Smooth muscle cell (in vitro differentiated cells): ENCODE measurements at regions not wholly inside any gene's neighbourhood (a gene's known extent, or its start where the extent isn't known, plus 50 kb on each side); places are given as distances from the start of the nearest gene placed in this dataset.

ENCODE experiments used
- DNase-seq: peaks from one replicate; lab custom pipeline; 2025; ENCODE audit not compliant: unreplicated experiment; lab: John Stamatoyannopoulos, UW
- H2AFZ ChIP-seq: fragments of 200-600 bp; sonication (generic); 2 replicates; pipeline ENCODE4 v1.6.0; 2016; ENCODE audit warnings: antibody characterized with exemption, low read depth, mild to moderate bottlenecking
- H3F3A ChIP-seq: fragments of 200-600 bp; sonication (generic); 2 replicates; pipeline ENCODE4 v1.6.0; 2017; ENCODE audit warnings: antibody characterized with exemption, low read depth
- H3K27ac ChIP-seq: fragments of 200-600 bp; sonication (generic); 2 replicates; pipeline ENCODE4 v1.5.1; 2016; ENCODE audit warnings: low read depth, mild to moderate bottlenecking
- H3K27me3 ChIP-seq: fragments of 200-600 bp; sonication (generic); 2 replicates; pipeline ENCODE4 v1.6.1; 2016; ENCODE audit warnings: low read depth, mild to moderate bottlenecking
- H3K36me3 ChIP-seq: fragments of 200-600 bp; sonication (generic); 2 replicates; pipeline ENCODE4 v1.5.1; 2016; ENCODE audit warnings: low read depth
- H3K4me1 ChIP-seq: fragments of 200-600 bp; sonication (generic); 2 replicates; pipeline ENCODE4 v1.5.1; 2016; ENCODE audit warnings: low read depth
- H3K4me2 ChIP-seq: fragments of 200-600 bp; sonication (generic); 2 replicates; pipeline ENCODE4 v1.6.0; 2016; ENCODE audit warnings: mild to moderate bottlenecking
- H3K4me3 ChIP-seq: fragments of 200-600 bp; sonication (generic); 2 replicates; pipeline ENCODE4 v1.5.1; 2016; ENCODE audit warnings: mild to moderate bottlenecking
- H3K79me2 ChIP-seq: fragments of 200-600 bp; sonication (generic); 2 replicates; pipeline ENCODE4 v1.6.0; 2016; ENCODE audit warnings: low read depth, mild to moderate bottlenecking
- H3K9ac ChIP-seq: fragments of 200-600 bp; sonication (generic); 2 replicates; pipeline ENCODE4 v1.6.0; 2016; ENCODE audit warnings: low read depth
- H3K9me3 ChIP-seq: fragments of 200-600 bp; sonication (generic); replicated peaks from 2 replicates; pipeline ENCODE4 v1.5.1; 2016; ENCODE audit warnings: low read depth
- H4K20me1 ChIP-seq: fragments of 200-600 bp; sonication (generic); 2 replicates; pipeline ENCODE4 v1.6.0; 2016; ENCODE audit warnings: low read depth
- CTCF ChIP-seq: fragments of 200-600 bp; sonication (generic); IDR thresholded peaks from 2 replicates; pipeline ENCODE4 v1.5.1; 2017; ENCODE audit warnings: borderline replicate concordance, mild to moderate bottlenecking, antibody characterized with exemption; ENCODE audit not compliant: insufficient read depth, poor library complexity, severe bottlenecking
- WGBS: methylation state at CpG from one replicate; pipeline ENCODE4 v1.1.7; 2016; ENCODE audit warnings: low lambda C conversion rate; 5-methylcytosine and 5-hydroxymethylcytosine counted together

DNA sequence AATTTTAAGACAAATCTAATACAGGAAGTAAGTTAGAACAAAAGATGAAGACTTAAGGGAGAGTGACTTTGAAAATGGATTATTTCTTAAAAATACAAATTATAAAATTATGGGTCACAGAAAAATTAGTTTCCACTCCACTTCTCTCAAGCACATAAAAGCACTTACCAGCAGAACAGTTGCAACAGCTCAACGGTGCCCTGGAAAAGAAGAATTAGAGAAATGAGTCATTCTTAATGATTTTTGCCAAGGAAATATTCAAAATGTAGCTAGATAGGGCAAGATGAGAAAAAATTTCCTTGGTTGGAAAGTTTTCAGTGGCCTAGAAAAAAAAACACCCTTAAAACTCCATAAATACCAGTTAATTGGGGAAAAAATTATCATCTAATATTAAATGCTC lies 2185.6 kb upstream of the CELF4 start:
- no peak overlapping the region for H3K4me3 ChIP-seq
- no peak overlapping the region for H3K9ac ChIP-seq
- 39% methylated on average over 1 of the region's 1 CpG for WGBS
- H3K36me3 ChIP-seq = no peaks in the 10 kb centered on the region
- no peak overlapping the region for H2AFZ ChIP-seq
- H3K9me3 ChIP-seq = no peaks in the 10 kb centered on the region
- no peaks in the 10 kb centered on the region for H3K4me1 ChIP-seq
- H3F3A ChIP-seq = no peaks in the 10 kb centered on the region
- H3K79me2 ChIP-seq = no peaks in the 10 kb centered on the region
- no peak overlapping the region for H3K4me2 ChIP-seq
- no peaks in the 10 kb centered on the region for H4K20me1 ChIP-seq
- no peak for TF ChIP-seq CTCF
- no peak for DNase-seq
- no peak overlapping the region for H3K27ac ChIP-seq
- no peaks in the 10 kb centered on the region for H3K27me3 ChIP-seq

DNA sequence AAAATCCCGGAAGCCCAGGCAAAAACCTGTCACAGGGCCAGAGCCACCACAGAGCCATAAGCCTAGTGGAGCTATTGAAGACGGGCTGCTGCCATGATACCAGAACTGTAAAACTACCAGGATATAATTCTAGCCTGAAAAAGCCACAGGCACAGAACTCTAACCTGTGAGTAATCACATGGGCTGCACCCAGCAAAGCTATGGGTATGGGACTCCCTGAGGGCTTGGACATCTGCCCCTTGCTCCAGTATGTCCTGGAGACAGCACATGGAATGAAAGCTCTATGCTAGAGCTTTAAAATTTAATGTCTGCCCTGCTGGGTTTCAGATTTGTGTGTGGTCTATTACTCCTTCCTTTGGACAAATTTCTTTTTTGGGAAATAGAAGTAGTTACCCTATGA lies 2183.6 kb upstream of the CELF4 start:
- H3K4me1 ChIP-seq = no peaks in the 10 kb centered on the region
- H3K79me2 ChIP-seq = no peaks in the 10 kb centered on the region
- no peak overlapping the region for H3K4me2 ChIP-seq
- no peaks in the 10 kb centered on the region for H4K20me1 ChIP-seq
- no peak overlapping the region for H3K27ac ChIP-seq
- H3K27me3 ChIP-seq = no peaks in the 10 kb centered on the region
- no peak for DNase-seq
- no peak overlapping the region for H3K4me3 ChIP-seq
- no peaks in the 10 kb centered on the region for H3K9me3 ChIP-seq
- H3F3A ChIP-seq = no peaks in the 10 kb centered on the region
- no peak for TF ChIP-seq CTCF
- no peak overlapping the region for H3K9ac ChIP-seq
- 92% methylated on average over 2 of the region's 2 CpGs for WGBS
- no peak overlapping the region for H2AFZ ChIP-seq
- no peaks in the 10 kb centered on the region for H3K36me3 ChIP-seq

- Histone ChIP-seq H3K4me3 (no peak overlapping the region), H3K4me2 (no peak overlapping the region), H3K4me1 (no peaks in the 10 kb centered on the region), H3K9ac (no peak overlapping the region), H3K27ac (no peak overlapping the region), H2AFZ (no peak overlapping the region), H3K9me3 (no peaks in the 10 kb centered on the region), H3K36me3 (no peaks in the 10 kb centered on the region), H4K20me1 (no peaks in the 10 kb centered on the region), H3F3A (no peaks in the 10 kb centered on the region), H3K27me3 (no peaks in the 10 kb centered on the region), H3K79me2 (no peaks in the 10 kb centered on the region)
- DNase-seq = no peak
- 90% methylated on average over 2 of the region's 2 CpGs for WGBS
- TF ChIP-seq CTCF = no peak
Observed at GRCh38 chr18:39748727-39749126, 2183.1 kb upstream of the CELF4 start.

- Histone ChIP-seq H3K36me3 (no peaks in the 10 kb centered on the region), H3K9me3 (no peaks in the 10 kb centered on the region), H3K27ac (no peak overlapping the region), H2AFZ (no peak overlapping the region), H3F3A (no peaks in the 10 kb centered on the region), H3K9ac (no peak overlapping the region), H3K4me3 (no peak overlapping the region), H3K4me1 (peaks cover 6% of the 10 kb centered on the region), H3K79me2 (no peaks in the 10 kb centered on the region), H4K20me1 (no peaks in the 10 kb centered on the region), H3K4me2 (no peak overlapping the region), H3K27me3 (no peaks in the 10 kb centered on the region)
- 76% methylated on average over 4 of the region's 4 CpGs for WGBS
- TF ChIP-seq CTCF = no peak
- DNase-seq = no peak
Observed at GRCh38 chr18:39746201-39746600, 2180.6 kb upstream of the CELF4 start.
